22Rv1 (cell line): ENCODE measurements at regions not wholly inside any gene's neighbourhood (a gene's known extent, or its start where the extent isn't known, plus 50 kb on each side); places are given as distances from the start of the nearest gene placed in this dataset.

Source experiments
- ZFX ChIP-seq: fragments of 450-650 bp; IDR thresholded peaks from 2 replicates; pipeline ENCODE4 v1.6.1; 2017; ENCODE audit warnings: antibody characterized with exemption, borderline replicate concordance
- TF ChIP-seq, protein P1 (sequence below): fragments of 450-650 bp; IDR thresholded peaks from 2 replicates; pipeline ENCODE4 v1.5.1; 2017; ENCODE audit warnings: mild to moderate bottlenecking

DNA sequence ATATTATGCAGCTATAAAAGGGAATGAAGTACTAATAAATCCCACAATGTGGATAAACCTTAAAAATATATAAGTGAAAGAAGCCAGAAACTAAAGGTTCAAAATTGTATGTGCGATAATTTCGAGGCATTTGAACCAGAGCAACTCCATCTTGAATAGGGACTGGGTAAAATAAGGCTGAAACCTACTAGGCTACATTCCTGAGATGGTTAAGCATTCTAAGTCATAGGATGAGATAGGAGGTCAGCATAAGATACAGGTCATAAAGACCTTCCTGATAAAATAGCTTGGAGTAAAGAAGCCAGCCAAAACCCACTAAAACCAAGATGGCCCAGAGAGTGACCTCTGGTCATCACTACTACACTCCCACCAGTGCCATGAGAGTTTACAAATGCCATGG lies 103.1 kb downstream of the SLC16A1 start:
- TF ChIP-seq, protein P1, sequence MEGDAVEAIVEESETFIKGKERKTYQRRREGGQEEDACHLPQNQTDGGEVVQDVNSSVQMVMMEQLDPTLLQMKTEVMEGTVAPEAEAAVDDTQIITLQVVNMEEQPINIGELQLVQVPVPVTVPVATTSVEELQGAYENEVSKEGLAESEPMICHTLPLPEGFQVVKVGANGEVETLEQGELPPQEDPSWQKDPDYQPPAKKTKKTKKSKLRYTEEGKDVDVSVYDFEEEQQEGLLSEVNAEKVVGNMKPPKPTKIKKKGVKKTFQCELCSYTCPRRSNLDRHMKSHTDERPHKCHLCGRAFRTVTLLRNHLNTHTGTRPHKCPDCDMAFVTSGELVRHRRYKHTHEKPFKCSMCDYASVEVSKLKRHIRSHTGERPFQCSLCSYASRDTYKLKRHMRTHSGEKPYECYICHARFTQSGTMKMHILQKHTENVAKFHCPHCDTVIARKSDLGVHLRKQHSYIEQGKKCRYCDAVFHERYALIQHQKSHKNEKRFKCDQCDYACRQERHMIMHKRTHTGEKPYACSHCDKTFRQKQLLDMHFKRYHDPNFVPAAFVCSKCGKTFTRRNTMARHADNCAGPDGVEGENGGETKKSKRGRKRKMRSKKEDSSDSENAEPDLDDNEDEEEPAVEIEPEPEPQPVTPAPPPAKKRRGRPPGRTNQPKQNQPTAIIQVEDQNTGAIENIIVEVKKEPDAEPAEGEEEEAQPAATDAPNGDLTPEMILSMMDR = no peak
- TF ChIP-seq ZFX = no peak
